ENCODE measurements at regions not wholly inside any gene's neighbourhood (a gene's known extent, or its start where the extent isn't known, plus 50 kb on each side); places are given as distances from the start of the nearest gene placed in this dataset.

GRCh38 chr2:217030081-217030480 is 170.2 kb upstream of the TNP1 start:
- no peak for TF ChIP-seq POLR2AphosphoS5 (IDR thresholded peaks at IDR 0.05; ENCODE audit: low read depth, low read length)
- TF ChIP-seq MEF2A (IDR thresholded peaks at IDR 0.05; ENCODE audit: borderline replicate concordance, low read depth): no peak
- no peak for TF ChIP-seq CTCF (IDR thresholded peaks at IDR 0.05)
- no peak for TF ChIP-seq FOXM1 (IDR thresholded peaks at IDR 0.05; ENCODE audit: low read depth)
- no peak for TF ChIP-seq ZBTB33 (IDR thresholded peaks at IDR 0.05; ENCODE audit: borderline replicate concordance, low read depth)
- TF ChIP-seq RCOR1 (IDR thresholded peaks at IDR 0.05; ENCODE audit: low read length): no peak
- no peak for TF ChIP-seq EZH2phosphoT487 (IDR thresholded peaks at IDR 0.05; ENCODE audit: borderline replicate concordance, low read depth)
- TF ChIP-seq RAD21 (IDR thresholded peaks at IDR 0.05; ENCODE audit: low read length): no peak
- no peak for TF ChIP-seq USF2 (IDR thresholded peaks at IDR 0.05; ENCODE audit: borderline replicate concordance, low read depth, low read length)
- no peak for TF ChIP-seq CHD2 (IDR thresholded peaks at IDR 0.05; ENCODE audit: low read length, partially characterized antibody)
- no peak for TF ChIP-seq JUND (IDR thresholded peaks at IDR 0.05)
- TF ChIP-seq TAF1 (IDR thresholded peaks at IDR 0.05; ENCODE audit: borderline replicate concordance, low read depth, low read length): no peak
- TF ChIP-seq SMC3 (IDR thresholded peaks at IDR 0.05; ENCODE audit: low read depth, low read length): no peak
- TF ChIP-seq PBX3 (IDR thresholded peaks at IDR 0.05): no peak
